ENCODE measurements at regions not wholly inside any gene's neighbourhood (a gene's known extent, or its start where the extent isn't known, plus 50 kb on each side); places are given as distances from the start of the nearest gene placed in this dataset.

DNA sequence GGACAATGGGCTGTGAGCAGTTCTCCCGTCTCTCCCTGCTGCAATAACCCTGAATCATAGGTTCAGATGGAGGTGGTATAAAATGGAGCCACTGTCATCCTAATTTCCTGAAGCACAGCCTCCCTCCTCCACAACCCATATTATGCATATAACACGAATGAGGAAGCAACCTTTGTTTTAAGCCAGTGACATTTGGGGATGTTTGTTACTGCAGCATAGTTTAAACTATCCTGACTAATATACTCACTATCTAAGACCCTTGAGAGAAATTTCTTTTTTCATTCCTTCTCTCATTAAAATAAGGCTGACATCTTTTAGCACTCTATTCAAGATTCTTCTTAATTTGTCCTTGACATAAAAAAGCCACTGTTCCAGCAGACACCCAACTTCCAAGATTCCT is 413.4 kb downstream of the SOX9 start:
- intact Hi-C loops (cut with micrococcal nuclease): no loop called here
- no TSS peak for BruUV-seq (replicated peaks)
- DNase-seq (ENCODE audit: low read depth, low spot score) (no peak), FAIRE-seq (no peak)
- H3K36me3 ChIP-seq (ENCODE audit: control insufficient read depth in 2 of 2, extremely low read depth in 1 of 2, insufficient read depth in 2 of 2, low read length in 2 of 2): no peaks in the 10 kb centered on the region
- CTCF ChIA-PET: no interaction called here
- H3K9me1 ChIP-seq (replicated peaks; ENCODE audit: control insufficient read depth, extremely low read depth, insufficient read depth, low read length): no peaks in the 10 kb centered on the region
- no peak overlapping the region for H3K4me2 ChIP-seq (ENCODE audit: insufficient read depth, low read length)
- H3K4me1 ChIP-seq (ENCODE audit: control insufficient read depth, extremely low read depth, insufficient read depth, low read length): no peaks in the 10 kb centered on the region
- H3K4me3 ChIP-seq (replicated peaks in 1 of 3; ENCODE audit: insufficient read depth in 1 of 3, low read depth in 1 of 3, low read length in 3 of 3): no peak overlapping the region
- H2AFZ ChIP-seq (ENCODE audit: low read depth, low read length): no peak overlapping the region
- POLR2A ChIA-PET: no interaction called here
- H4K20me1 ChIP-seq (replicated peaks; ENCODE audit: control insufficient read depth, extremely low read depth, insufficient read depth, low read length): no peaks in the 10 kb centered on the region
- TF ChIP-seq MYC (IDR thresholded peaks at IDR 0.05; ENCODE audit: low read depth, low read length) (no peak), POLR2A (IDR thresholded peaks at IDR 0.05; ENCODE audit: low read depth, low read length) (no peak), JUN (IDR thresholded peaks at IDR 0.05; ENCODE audit: borderline replicate concordance, insufficient read depth, insufficient read length, low read depth) (no peak), EZH2 (IDR thresholded peaks at IDR 0.05; ENCODE audit: borderline replicate concordance, low read depth, low read length, severe bottlenecking) (no peak), POLR2AphosphoS5 (IDR thresholded peaks at IDR 0.05; ENCODE audit: insufficient read depth, low read depth, low read length) (no peak), GATA2 (IDR thresholded peaks at IDR 0.05; ENCODE audit: insufficient read depth, insufficient read length, low read depth, low read length) (no peak), FOS (IDR thresholded peaks at IDR 0.05; ENCODE audit: borderline replicate concordance, insufficient read depth, low read length) (no peak)
- TF ChIP-seq, protein P1, sequence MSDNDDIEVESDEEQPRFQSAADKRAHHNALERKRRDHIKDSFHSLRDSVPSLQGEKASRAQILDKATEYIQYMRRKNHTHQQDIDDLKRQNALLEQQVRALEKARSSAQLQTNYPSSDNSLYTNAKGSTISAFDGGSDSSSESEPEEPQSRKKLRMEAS (IDR thresholded peaks at IDR 0.05; ENCODE audit: insufficient read depth, insufficient read length): no peak
- TF ChIP-seq, protein P2, sequence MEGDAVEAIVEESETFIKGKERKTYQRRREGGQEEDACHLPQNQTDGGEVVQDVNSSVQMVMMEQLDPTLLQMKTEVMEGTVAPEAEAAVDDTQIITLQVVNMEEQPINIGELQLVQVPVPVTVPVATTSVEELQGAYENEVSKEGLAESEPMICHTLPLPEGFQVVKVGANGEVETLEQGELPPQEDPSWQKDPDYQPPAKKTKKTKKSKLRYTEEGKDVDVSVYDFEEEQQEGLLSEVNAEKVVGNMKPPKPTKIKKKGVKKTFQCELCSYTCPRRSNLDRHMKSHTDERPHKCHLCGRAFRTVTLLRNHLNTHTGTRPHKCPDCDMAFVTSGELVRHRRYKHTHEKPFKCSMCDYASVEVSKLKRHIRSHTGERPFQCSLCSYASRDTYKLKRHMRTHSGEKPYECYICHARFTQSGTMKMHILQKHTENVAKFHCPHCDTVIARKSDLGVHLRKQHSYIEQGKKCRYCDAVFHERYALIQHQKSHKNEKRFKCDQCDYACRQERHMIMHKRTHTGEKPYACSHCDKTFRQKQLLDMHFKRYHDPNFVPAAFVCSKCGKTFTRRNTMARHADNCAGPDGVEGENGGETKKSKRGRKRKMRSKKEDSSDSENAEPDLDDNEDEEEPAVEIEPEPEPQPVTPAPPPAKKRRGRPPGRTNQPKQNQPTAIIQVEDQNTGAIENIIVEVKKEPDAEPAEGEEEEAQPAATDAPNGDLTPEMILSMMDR (IDR thresholded peaks at IDR 0.05; ENCODE audit: extremely low read depth in 1 of 2, insufficient read depth in 1 of 2, low read depth in 1 of 2, low read length in 2 of 2): no peak
- no peaks in the 10 kb centered on the region for H3K9me3 ChIP-seq (replicated peaks; ENCODE audit: control insufficient read depth, insufficient read depth, low read length)
- no peak overlapping the region for H3K9ac ChIP-seq (replicated peaks; ENCODE audit: extremely low read depth, insufficient read depth, low read length)
- H3K27me3 ChIP-seq (ENCODE audit: control insufficient read depth in 2 of 2, insufficient read depth in 2 of 2, low read length in 2 of 2): no peaks in the 10 kb centered on the region
- dilution Hi-C loops (cut with MboI; ENCODE audit: extremely low pct_ligation_motif_present, low sequenced_read_pairs): no loop called here
- H3K79me2 ChIP-seq (ENCODE audit: control insufficient read depth, insufficient read depth, low read length): no peaks in the 10 kb centered on the region
- no peak overlapping the region for H3K27ac ChIP-seq (ENCODE audit: insufficient read depth, low read depth, low read length)
